DOHH2 (cell line): ENCODE measurements at regions not wholly inside any gene's neighbourhood (a gene's known extent, or its start where the extent isn't known, plus 50 kb on each side); places are given as distances from the start of the nearest gene placed in this dataset.

Experiments
- H3F3A ChIP-seq: fragments of 200-600 bp; sonication (generic), shearing (Covaris generic); 2 replicates; pipeline ENCODE4 v1.6.0; 2016; ENCODE audit warnings: antibody characterized with exemption, mild to moderate bottlenecking; ENCODE audit not compliant: control insufficient read depth, insufficient read depth
- H3K27ac ChIP-seq: fragments of 200-600 bp; sonication (generic); 2 replicates; pipeline ENCODE4 v1.5.1; 2014; ENCODE audit warnings: low read depth, mild to moderate bottlenecking, low read length, moderate library complexity
- H3K27me3 ChIP-seq: fragments of 200-600 bp; sonication (generic); 2 replicates; pipeline ENCODE4 v1.6.1; 2014; ENCODE audit warnings: mild to moderate bottlenecking, low read length, mixed read lengths; ENCODE audit not compliant: control insufficient read depth
- H3K36me3 ChIP-seq: fragments of 200-600 bp; sonication (generic); 2 replicates; pipeline ENCODE4 v1.6.1; 2014; ENCODE audit warnings: mild to moderate bottlenecking, low read length, moderate library complexity, mixed read lengths; ENCODE audit not compliant: control insufficient read depth
- H3K4me1 ChIP-seq: fragments of 200-600 bp; sonication (generic); 2 replicates; pipeline ENCODE4 v1.6.1; 2014; ENCODE audit warnings: mild to moderate bottlenecking, low read length, mixed read lengths; ENCODE audit not compliant: control insufficient read depth
- H3K4me2 ChIP-seq: fragments of 200-600 bp; sonication (generic); 2 replicates; pipeline ENCODE4 v1.6.0; 2014; ENCODE audit warnings: mild to moderate bottlenecking, low read length, moderate library complexity
- H3K4me3 ChIP-seq: fragments of 200-600 bp; sonication (generic); 2 replicates; pipeline ENCODE4 v1.5.1; 2014; ENCODE audit warnings: mild to moderate bottlenecking, low read length, mixed read lengths
- H3K79me2 ChIP-seq: fragments of 200-600 bp; sonication (generic); 2 replicates; pipeline ENCODE4 v1.6.1; 2014; ENCODE audit warnings: mild to moderate bottlenecking, low read length, mixed read lengths; ENCODE audit not compliant: control insufficient read depth
- H3K9me2 ChIP-seq: fragments of 200-600 bp; sonication (generic); replicated peaks from 2 replicates; pipeline ENCODE4 v1.6.1; 2014; ENCODE audit warnings: mild to moderate bottlenecking, low read length, mixed read lengths; ENCODE audit not compliant: control insufficient read depth
- H3K9me3 ChIP-seq: fragments of 200-600 bp; sonication (generic); 2 replicates; pipeline ENCODE4 v1.6.1; 2014; ENCODE audit warnings: antibody characterized with exemption, low read length, mixed read lengths; ENCODE audit not compliant: control insufficient read depth, insufficient read depth
- H4K20me1 ChIP-seq: fragments of 200-600 bp; sonication (generic); 2 replicates; pipeline ENCODE4 v1.6.0; 2014; ENCODE audit warnings: low read depth, mild to moderate bottlenecking, antibody characterized with exemption, low read length, moderate library complexity; ENCODE audit not compliant: control insufficient read depth, insufficient read depth
- CTCF ChIP-seq: fragments of 200-600 bp; sonication (generic); IDR thresholded peaks from one replicate; pipeline ENCODE4 v1.5.1; 2014; ENCODE audit warnings: antibody characterized with exemption, mild to moderate bottlenecking, low read depth, low read length; ENCODE audit not compliant: poor library complexity, severe bottlenecking
- EZH2phosphoT487 ChIP-seq: fragments of 200-600 bp; sonication (generic); IDR thresholded peaks from 2 replicates; pipeline ENCODE4 v1.6.1; 2017; ENCODE audit warnings: borderline replicate concordance, mild to moderate bottlenecking, antibody characterized with exemption, low read length, moderate library complexity, mixed read lengths

GRCh38 chr16:48011878-48012658, 143.7 kb downstream of the ABCC12 start:
- Histone ChIP-seq H3K4me2 (no peak overlapping the region), H3K27ac (no peak overlapping the region)

GRCh38 chr16:48011466-48011865, 144.3 kb downstream of the ABCC12 start:
- no peaks in the 10 kb centered on the region for H3F3A ChIP-seq
- no peaks in the 10 kb centered on the region for H3K27me3 ChIP-seq
- no peaks in the 10 kb centered on the region for H3K36me3 ChIP-seq
- H3K79me2 ChIP-seq = no peaks in the 10 kb centered on the region
- H4K20me1 ChIP-seq = no peaks in the 10 kb centered on the region
- no peaks in the 10 kb centered on the region for H3K9me2 ChIP-seq
- H3K4me1 ChIP-seq = peaks cover 7% of the 10 kb centered on the region
- H3K4me2 ChIP-seq = no peak overlapping the region
- TF ChIP-seq EZH2phosphoT487 (no peak), CTCF (no peak)
- H3K27ac ChIP-seq = no peak overlapping the region
- H3K9me3 ChIP-seq = no peaks in the 10 kb centered on the region
- H3K4me3 ChIP-seq = no peak overlapping the region

More at GRCh38 chr16:48011878-48012658, 143.7 kb downstream of the ABCC12 start:
- Histone ChIP-seq H3F3A (no peaks in the 10 kb centered on the region), H3K4me3 (no peak overlapping the region), H3K9me2 (no peaks in the 10 kb centered on the region), H4K20me1 (no peaks in the 10 kb centered on the region), H3K36me3 (no peaks in the 10 kb centered on the region), H3K4me1 (peaks cover 7% of the 10 kb centered on the region), H3K27me3 (no peaks in the 10 kb centered on the region), H3K9me3 (no peaks in the 10 kb centered on the region), H3K79me2 (no peaks in the 10 kb centered on the region)
- TF ChIP-seq EZH2phosphoT487 (no peak), CTCF (no peak)

GRCh38 chr16:48008011-48008525, 147.7 kb downstream of the ABCC12 start:
- Histone ChIP-seq H3F3A (no peaks in the 10 kb centered on the region), H3K4me2 (no peak overlapping the region), H4K20me1 (no peaks in the 10 kb centered on the region), H3K9me3 (no peaks in the 10 kb centered on the region), H3K27me3 (no peaks in the 10 kb centered on the region), H3K79me2 (no peaks in the 10 kb centered on the region), H3K27ac (no peak overlapping the region), H3K4me3 (no peak overlapping the region), H3K9me2 (no peaks in the 10 kb centered on the region), H3K4me1 (peaks cover 7% of the 10 kb centered on the region), H3K36me3 (no peaks in the 10 kb centered on the region)
- no peak for TF ChIP-seq EZH2phosphoT487
- TF ChIP-seq CTCF = no peak
